K562 (cell line): ENCODE measurements at regions not wholly inside any gene's neighbourhood (a gene's known extent, or its start where the extent isn't known, plus 50 kb on each side); places are given as distances from the start of the nearest gene placed in this dataset.

Experiments used
- ATAC-seq: fragments of 200-7000 bp; cut with Tn5 transposase; 3 replicates; pipeline ENCODE4 v1.9.1; 2020; ENCODE audit warnings: moderate library complexity
- BruUV-seq: library from RNA; stranded (reverse); fragments of 400-500 nt; replicated peaks from 2 replicates; lab custom pipeline; 2021; lab: Mats Ljungman, UMichigan
- CTCF ChIA-PET: fragments of 300-600 bp; formaldehyde crosslinking; extraction: SDS; loops from one replicate; lab custom pipeline; 2021; ENCODE audit warnings: low intra/inter-chr PET ratio; lab: Yijun Ruan, JAX
- POLR2A ChIA-PET: fragments of 300-600, 350-650 bp; sonication (Branson Sonifier 250); formaldehyde crosslinking; extraction: SDS; loops from one replicate; lab custom pipeline; 2021; ENCODE audit warnings: antibody characterized with exemption, inconsistent platforms; lab: Yijun Ruan, JAX
- DNase-seq, 4 experiments: peaks; one replicate each; pipeline versions ENCODE4 v3.0.0 to v3.0.0-alpha.2; 2011 to 2018; ENCODE audit warnings: low spot score in 3 of 4, mixed read lengths in 3 of 4; ENCODE audit errors: extremely low read depth in 1 of 4
- FAIRE-seq: peaks from 2 replicates; lab custom pipeline; 2011; peaks lifted over from hg19 to GRCh38; lab: Jason Lieb, UNC
- H2AFZ ChIP-seq: 2 replicates; pipeline ENCODE4 v1.6.0; 2011; ENCODE audit warnings: low read depth, low read length, control low read depth, inconsistent platforms
- H3K27ac ChIP-seq: fragments of 200-600 bp; 3 replicates; pipeline ENCODE4 v1.8.0; 2011; ENCODE audit warnings: low read depth, mild to moderate bottlenecking, control low read depth, inconsistent platforms, low read length, moderate library complexity, mixed read lengths; ENCODE audit errors: extremely low read depth
- H3K27me3 ChIP-seq, 2 experiments: fragments of 300-600 bp in 1 of 2; 2 replicates in 1 of 2; 3 replicates in 1 of 2; pipeline versions ENCODE4 v1.6.0 to v1.8.0; 2011; ENCODE audit warnings: inconsistent platforms in 2 of 2, low read length in 2 of 2, mild to moderate bottlenecking in 1 of 2, mixed read lengths in 1 of 2, moderate library complexity in 1 of 2; ENCODE audit not compliant: control insufficient read depth in 2 of 2, insufficient read depth in 2 of 2
- H3K36me3 ChIP-seq: fragments of 300-600 bp; 3 replicates; pipeline ENCODE4 v1.8.0; 2011; ENCODE audit warnings: mild to moderate bottlenecking, low read length, inconsistent platforms; ENCODE audit not compliant: control insufficient read depth, insufficient read depth
- H3K4me1 ChIP-seq, 2 experiments: fragments of 200-600 bp in 1 of 2; replicated peaks in 1 of 2; 2 replicates in 1 of 2; 3 replicates in 1 of 2; pipeline versions ENCODE4 v1.5.1 to v1.8.0; 2011; ENCODE audit warnings: inconsistent platforms in 2 of 2, low read length in 2 of 2, mild to moderate bottlenecking in 1 of 2, mixed read lengths in 1 of 2, moderate library complexity in 1 of 2; ENCODE audit not compliant: control insufficient read depth in 2 of 2, insufficient read depth in 2 of 2
- H3K4me2 ChIP-seq: 2 replicates; pipeline ENCODE4 v1.6.1; 2011; ENCODE audit warnings: low read length, control low read depth, inconsistent platforms, mixed read lengths; ENCODE audit not compliant: insufficient read depth
- H3K4me3 ChIP-seq: fragments of 200-600 bp; sonication (generic), shearing (Covaris generic); 2 replicates; pipeline ENCODE4 v1.5.1; 2016; ENCODE audit warnings: control low read depth, inconsistent platforms
- H3K79me2 ChIP-seq: fragments of 200-600 bp; 3 replicates; pipeline ENCODE4 v1.8.0; 2011; ENCODE audit warnings: low read length, inconsistent platforms; ENCODE audit not compliant: control insufficient read depth, insufficient read depth
- H3K9ac ChIP-seq, 2 experiments: 2 replicates each; pipeline versions ENCODE4 v1.6.0 to v1.6.1; 2011; ENCODE audit warnings: low read depth in 2 of 2, low read length in 2 of 2, control low read depth in 1 of 2, inconsistent platforms in 1 of 2, mild to moderate bottlenecking in 1 of 2, mixed read lengths in 1 of 2; ENCODE audit not compliant: insufficient read depth in 1 of 2
- H3K9me1 ChIP-seq: one replicate; pipeline ENCODE4 v1.6.0; 2011; ENCODE audit warnings: inconsistent platforms, mild to moderate bottlenecking, low read length, moderate library complexity; ENCODE audit not compliant: control insufficient read depth, insufficient read depth
- H3K9me3 ChIP-seq: replicated peaks from 2 replicates; pipeline ENCODE4 v1.5.1; 2011; ENCODE audit warnings: low read depth, low read length, inconsistent platforms; ENCODE audit not compliant: control insufficient read depth, insufficient read depth
- H4K20me1 ChIP-seq: replicated peaks from 2 replicates; pipeline ENCODE4 v1.6.1; 2011; ENCODE audit warnings: low read length, inconsistent platforms, mixed read lengths; ENCODE audit not compliant: control insufficient read depth, insufficient read depth
- CBX3 ChIP-seq, 2 experiments: IDR thresholded peaks; 1 replicate in 1 of 2; 2 replicates in 1 of 2; pipeline ENCODE4 v1.6.1; 2012; ENCODE audit warnings: inconsistent platforms in 2 of 2, low read length in 2 of 2, borderline replicate concordance in 1 of 2, control low read depth in 1 of 2
- PPARD ChIP-seq: fragments of 250-450 bp; sonication (Bioruptor Pico); IDR thresholded peaks from 2 replicates; pipeline ENCODE4 v1.8.0; 2022; ENCODE audit warnings: inconsistent platforms, mild to moderate bottlenecking, moderate library complexity
- ZNF354B ChIP-seq: fragments of 250-450 bp; sonication (Bioruptor Pico); IDR thresholded peaks from 2 replicates; pipeline ENCODE4 v1.4.0; 2020
- WGBS: fragments of 100-300 bp; shearing (Covaris generic); methylation state at CpG from one replicate; pipeline ENCODE4 v1.1.6; 2016; ENCODE audit warnings: low coverage, mixed read lengths; ENCODE audit not compliant: insufficient coverage; ENCODE audit errors: missing lambda C conversion rate; 5-methylcytosine and 5-hydroxymethylcytosine counted together
- in situ Hi-C: fragments of 300-500 bp; cut with MboI; formaldehyde crosslinking; loops from 4 replicates; pipeline ENCODE4 v1.15.0; 2018; ENCODE audit warnings: inconsistent platforms, mixed read lengths
- intact Hi-C: fragments of 100-400 bp; cut with micrococcal nuclease; formaldehyde crosslinking; loops from 2 replicates; pipeline ENCODE4 v1.14.2; 2022
- TF ChIP-seq, protein P1 (sequence below): fragments of 450-650 bp; IDR thresholded peaks from 2 replicates; pipeline ENCODE4 v1.6.1; 2017; ENCODE audit warnings: mild to moderate bottlenecking, moderate library complexity

DNA sequence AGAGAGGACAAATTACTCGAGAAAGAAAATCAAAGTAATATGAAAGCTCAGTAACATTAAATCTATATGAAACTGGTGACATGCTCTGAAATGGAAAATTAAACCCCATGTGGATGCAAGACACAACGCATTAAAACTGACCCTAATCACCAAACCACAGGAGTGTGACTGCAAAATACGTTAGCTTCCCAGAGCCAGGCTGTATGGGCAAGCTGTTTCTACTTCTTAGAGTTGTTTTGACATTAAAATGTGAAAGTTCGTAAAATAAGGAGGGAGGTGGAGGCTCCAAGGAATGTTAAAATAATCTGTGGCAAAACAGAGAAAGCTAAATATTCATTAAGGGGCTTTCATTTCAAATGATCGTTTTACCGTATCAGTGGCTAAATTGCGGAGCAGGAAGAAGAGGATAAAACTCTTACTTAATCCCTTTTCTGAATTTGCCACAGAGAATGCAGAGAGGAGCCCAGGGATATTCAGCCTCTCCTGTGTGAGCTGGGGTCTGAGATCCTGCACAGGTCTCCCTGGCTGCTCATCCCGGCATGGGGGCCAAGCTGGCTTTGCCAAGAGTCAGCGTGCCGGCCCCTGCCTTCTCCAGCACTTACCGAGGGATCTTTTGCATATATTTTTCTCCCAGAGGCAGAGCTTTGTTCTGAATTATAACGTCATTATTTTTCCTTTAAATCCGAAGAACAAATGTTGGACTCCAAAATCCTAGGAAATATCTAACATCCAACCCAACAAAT, 239.8 kb upstream of the THBS1 start (continued):
- TF ChIP-seq CBX3 (IDR thresholded peaks at IDR 0.05; ENCODE audit: borderline replicate concordance in 1 of 2, low read length in 2 of 2) (no peak), PPARD (no peak)
- TF ChIP-seq, protein P1, sequence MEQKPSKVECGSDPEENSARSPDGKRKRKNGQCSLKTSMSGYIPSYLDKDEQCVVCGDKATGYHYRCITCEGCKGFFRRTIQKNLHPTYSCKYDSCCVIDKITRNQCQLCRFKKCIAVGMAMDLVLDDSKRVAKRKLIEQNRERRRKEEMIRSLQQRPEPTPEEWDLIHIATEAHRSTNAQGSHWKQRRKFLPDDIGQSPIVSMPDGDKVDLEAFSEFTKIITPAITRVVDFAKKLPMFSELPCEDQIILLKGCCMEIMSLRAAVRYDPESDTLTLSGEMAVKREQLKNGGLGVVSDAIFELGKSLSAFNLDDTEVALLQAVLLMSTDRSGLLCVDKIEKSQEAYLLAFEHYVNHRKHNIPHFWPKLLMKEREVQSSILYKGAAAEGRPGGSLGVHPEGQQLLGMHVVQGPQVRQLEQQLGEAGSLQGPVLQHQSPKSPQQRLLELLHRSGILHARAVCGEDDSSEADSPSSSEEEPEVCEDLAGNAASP: no peak

DNA sequence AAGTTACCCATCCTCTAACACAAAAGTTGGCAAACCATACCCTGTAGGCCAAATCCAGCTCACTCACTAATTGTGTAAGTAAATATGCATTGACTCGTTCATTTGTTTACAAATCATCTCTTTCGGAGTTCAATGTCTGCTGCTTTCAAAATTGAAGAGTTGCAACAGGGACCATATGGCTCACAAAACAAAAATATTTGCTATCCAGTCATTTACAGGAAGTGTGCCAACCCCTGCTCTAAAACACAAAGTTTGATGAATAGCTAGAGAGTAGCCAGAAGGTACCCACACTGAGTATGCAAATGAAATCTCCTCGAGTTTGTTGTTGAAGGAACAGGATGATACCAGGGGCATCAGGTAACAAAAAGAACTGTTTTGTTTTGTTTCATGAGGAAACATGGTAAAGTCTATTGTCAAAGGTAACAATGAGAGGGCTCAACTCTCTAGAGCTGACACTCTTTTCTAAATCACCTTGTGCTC, 236.2 kb upstream of the THBS1 start:
- H3K9me3 ChIP-seq: no peaks in the 10 kb centered on the region
- H2AFZ ChIP-seq: no peak overlapping the region
- no peak for TF ChIP-seq ZNF354B (CRISPR knock-in tag)
- TF ChIP-seq, all 486 proteins: peak for 0
- intact Hi-C loops (no loop called here), in situ Hi-C loops (no loop called here)
- Histone ChIP-seq H3K27ac (no peak overlapping the region), H3K27me3 (no peaks in the 10 kb centered on the region), H3K36me3 (no peaks in the 10 kb centered on the region), H3K9ac (no peak overlapping the region), H3K4me2 (no peak overlapping the region), H3K4me1 (no peaks in the 10 kb centered on the region), H3K4me3 (no peak overlapping the region), H3K79me2 (no peaks in the 10 kb centered on the region), H3K9me1 (no peaks in the 10 kb centered on the region), H4K20me1 (no peaks in the 10 kb centered on the region)
- no peak for DNase-seq
- ATAC-seq: no peak
- ChIA-PET POLR2A (no interaction called here), CTCF (no interaction called here)
- WGBS: 2% methylated on average over 3 of the region's 3 CpGs
- no peak for FAIRE-seq
- no TSS peak for BruUV-seq
